HG03103 (cell line): ENCODE measurements at regions not wholly inside any gene's neighbourhood (a gene's known extent, or its start where the extent isn't known, plus 50 kb on each side); places are given as distances from the start of the nearest gene placed in this dataset.

Source experiments
- ATAC-seq: cut with Tn5 transposase; IDR thresholded peaks from one replicate; pipeline ENCODE4 v1.9.1; 2021; ENCODE audit warnings: low read depth; ENCODE audit not compliant: unreplicated experiment

GRCh38 chr10:44183667-44184632 is 200.9 kb downstream of the CXCL12 start:
- no peak for ATAC-seq

- ATAC-seq: no peak
Observed at GRCh38 chr10:44182909-44183308, 202.0 kb downstream of the CXCL12 start.

- no peak for ATAC-seq
Observed at GRCh38 chr10:44180321-44181168, 204.4 kb downstream of the CXCL12 start.

- ATAC-seq: no peak
Observed at GRCh38 chr10:44178856-44179255, 206.0 kb downstream of the CXCL12 start.

- ATAC-seq: no peak
Observed at GRCh38 chr10:44178281-44178680, 206.6 kb downstream of the CXCL12 start.

- ATAC-seq: no peak
Observed at GRCh38 chr10:44177610-44178009, 207.3 kb downstream of the CXCL12 start.

GRCh38 chr10:44176311-44176710 is 208.6 kb downstream of the CXCL12 start:
- ATAC-seq: no peak

GRCh38 chr10:44173608-44173894 is 211.3 kb downstream of the CXCL12 start:
- no peak for ATAC-seq

- no peak for ATAC-seq
Observed at GRCh38 chr10:44172883-44173607, 211.9 kb downstream of the CXCL12 start.

GRCh38 chr10:44171765-44172164 is 213.1 kb downstream of the CXCL12 start:
- no peak for ATAC-seq

- no peak for ATAC-seq
Observed at GRCh38 chr10:44168478-44168877, 216.4 kb downstream of the CXCL12 start.

- ATAC-seq: no peak
Observed at GRCh38 chr10:44167752-44168151, 217.1 kb downstream of the CXCL12 start.

GRCh38 chr10:44166441-44166840 is 218.5 kb downstream of the CXCL12 start:
- no peak for ATAC-seq

GRCh38 chr10:44164251-44164956 is 220.5 kb downstream of the CXCL12 start:
- ATAC-seq: no peak

- no peak for ATAC-seq
Observed at GRCh38 chr10:44161184-44161583, 223.7 kb downstream of the CXCL12 start.

- no peak for ATAC-seq
Observed at GRCh38 chr10:44157574-44157973, 227.3 kb downstream of the CXCL12 start.

- ATAC-seq: no peak
Observed at GRCh38 chr10:44154956-44155355, 229.9 kb downstream of the CXCL12 start.

GRCh38 chr10:44153918-44154670 is 230.8 kb downstream of the CXCL12 start:
- no peak for ATAC-seq

GRCh38 chr10:44143556-44143955 is 241.3 kb downstream of the CXCL12 start:
- no peak for ATAC-seq
